ENCODE measurements at regions not wholly inside any gene's neighbourhood (a gene's known extent, or its start where the extent isn't known, plus 50 kb on each side); places are given as distances from the start of the nearest gene placed in this dataset.
"Not testable (repeated sequence)": the region's sequence is repeated elsewhere in the genome, so short reads cannot be mapped to it uniquely, and the experiment has no call there.

- no peak for DNase-seq (ENCODE audit: low read depth in 2 of 3, low spot score in 2 of 3)
Measured at GRCh38 chr12:83985084-83985483, 927.5 kb downstream of the SLC6A15 start.

GRCh38 chr12:83980398-83980797, 932.2 kb downstream of the SLC6A15 start:
- DNase-seq (ENCODE audit: low read depth in 2 of 3, low spot score in 2 of 3) = no peak

DNA sequence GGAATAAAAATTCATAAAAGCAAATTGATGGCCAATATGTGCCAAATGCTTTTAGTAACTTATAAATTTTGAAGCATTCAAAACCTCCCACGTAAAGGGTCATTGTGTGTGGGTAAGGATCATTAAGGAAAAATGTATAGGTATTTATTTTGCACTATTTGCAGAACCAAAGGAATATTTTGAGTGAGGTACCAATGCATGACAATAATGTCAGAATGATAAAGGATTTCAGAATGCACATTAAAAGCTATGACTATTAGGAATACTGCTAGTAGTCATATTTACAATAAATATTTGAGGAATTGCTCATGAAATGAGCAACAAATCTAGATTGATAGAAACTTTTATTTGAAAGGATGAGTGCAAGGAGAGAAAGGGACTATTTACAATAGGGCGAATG, 932.8 kb downstream of the SLC6A15 start:
- DNase-seq (ENCODE audit: low read depth in 2 of 3, low spot score in 2 of 3) = no peak

DNA sequence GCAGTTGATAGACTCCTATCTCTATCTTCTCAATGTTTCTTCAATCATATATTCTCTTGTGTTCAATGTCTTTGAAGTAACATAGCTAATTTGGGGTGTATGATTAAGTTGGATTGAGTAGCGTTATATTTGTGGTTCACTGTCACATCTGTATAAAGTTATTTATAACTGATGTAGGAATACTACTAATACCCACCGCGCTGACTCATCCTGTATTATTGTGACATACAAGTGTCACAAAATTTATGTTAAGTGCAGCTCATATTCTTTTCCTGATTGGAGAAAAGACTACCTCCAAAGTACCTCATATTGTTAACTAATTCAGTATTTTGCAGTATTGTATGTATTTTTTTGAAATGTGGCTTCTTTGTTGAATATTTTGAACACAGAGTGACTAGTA, 940.8 kb downstream of the SLC6A15 start:
- DNase-seq (ENCODE audit: low read depth in 2 of 3, low spot score in 2 of 3) = no peak

DNA sequence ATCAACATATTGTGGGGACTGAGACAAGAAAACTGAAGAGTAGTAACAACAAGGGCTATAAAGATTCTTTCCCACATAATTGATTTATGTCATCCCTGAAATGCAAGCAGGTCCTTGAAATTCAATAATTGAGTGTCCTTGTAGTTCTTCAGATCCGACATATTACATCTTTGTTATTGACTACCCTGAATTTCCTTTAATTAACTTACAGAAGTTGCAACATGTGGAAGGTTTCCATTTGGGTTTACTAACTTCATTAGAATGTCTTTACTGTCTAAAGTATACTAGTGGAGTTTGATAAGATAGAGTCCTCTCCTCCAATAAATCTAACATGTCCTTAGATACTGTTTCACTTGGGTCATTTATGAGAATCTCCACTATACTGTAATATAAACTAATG, 951.8 kb downstream of the SLC6A15 start:
- no peak for DNase-seq (ENCODE audit: low read depth in 2 of 3, low spot score in 2 of 3)

DNA sequence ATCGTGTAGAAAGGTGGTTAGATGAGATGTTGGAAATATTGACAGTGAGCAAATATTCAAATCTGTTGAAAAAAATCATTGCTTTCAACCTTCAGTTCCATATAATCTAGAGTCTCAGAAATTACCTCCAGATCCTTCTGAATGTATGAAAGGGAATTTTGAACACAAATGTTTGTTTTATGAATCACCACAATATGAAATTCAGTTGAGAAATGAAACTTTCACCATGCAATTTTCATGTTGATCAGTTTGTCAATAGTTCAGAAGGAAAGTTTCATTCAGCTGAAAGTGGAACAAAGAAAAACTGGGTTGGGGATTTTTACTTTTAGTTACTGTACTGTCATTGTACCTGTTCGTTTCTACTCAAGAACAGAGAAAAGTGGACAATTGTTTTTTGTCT, 953.6 kb downstream of the SLC6A15 start:
- no peak for DNase-seq (ENCODE audit: low read depth in 2 of 3, low spot score in 2 of 3)

DNA sequence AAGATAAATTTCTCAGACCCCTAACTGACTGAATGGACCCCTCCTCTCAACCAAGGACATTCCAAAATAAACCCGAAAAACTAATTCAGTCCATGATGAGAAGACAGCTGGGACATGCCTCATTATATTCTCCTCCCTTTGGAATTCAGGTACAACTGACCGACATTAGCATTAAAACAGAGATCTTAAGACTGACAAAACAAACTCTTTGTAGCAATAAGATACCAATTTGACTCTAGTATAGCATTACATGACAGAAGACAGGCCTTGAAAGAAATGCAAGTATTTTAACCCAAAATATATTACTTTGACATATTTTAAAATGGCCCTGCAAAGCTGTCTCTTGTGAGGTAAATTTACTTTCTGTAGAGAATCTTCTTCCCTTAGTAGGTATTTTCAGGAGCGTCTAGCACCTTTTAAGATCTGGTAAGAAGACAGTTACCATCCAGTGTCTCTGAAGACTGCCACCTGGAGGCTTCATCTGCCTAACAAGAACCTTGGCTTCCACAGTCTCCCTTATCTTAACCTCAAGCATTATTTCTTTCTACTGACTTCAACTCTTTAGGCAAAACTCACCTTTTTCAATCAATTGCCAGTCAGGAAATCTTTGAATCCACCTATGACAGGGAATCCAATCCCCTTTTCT, 957.5 kb downstream of the SLC6A15 start:
- no peak for DNase-seq (ENCODE audit: low read depth in 2 of 3, low spot score in 2 of 3)

DNA sequence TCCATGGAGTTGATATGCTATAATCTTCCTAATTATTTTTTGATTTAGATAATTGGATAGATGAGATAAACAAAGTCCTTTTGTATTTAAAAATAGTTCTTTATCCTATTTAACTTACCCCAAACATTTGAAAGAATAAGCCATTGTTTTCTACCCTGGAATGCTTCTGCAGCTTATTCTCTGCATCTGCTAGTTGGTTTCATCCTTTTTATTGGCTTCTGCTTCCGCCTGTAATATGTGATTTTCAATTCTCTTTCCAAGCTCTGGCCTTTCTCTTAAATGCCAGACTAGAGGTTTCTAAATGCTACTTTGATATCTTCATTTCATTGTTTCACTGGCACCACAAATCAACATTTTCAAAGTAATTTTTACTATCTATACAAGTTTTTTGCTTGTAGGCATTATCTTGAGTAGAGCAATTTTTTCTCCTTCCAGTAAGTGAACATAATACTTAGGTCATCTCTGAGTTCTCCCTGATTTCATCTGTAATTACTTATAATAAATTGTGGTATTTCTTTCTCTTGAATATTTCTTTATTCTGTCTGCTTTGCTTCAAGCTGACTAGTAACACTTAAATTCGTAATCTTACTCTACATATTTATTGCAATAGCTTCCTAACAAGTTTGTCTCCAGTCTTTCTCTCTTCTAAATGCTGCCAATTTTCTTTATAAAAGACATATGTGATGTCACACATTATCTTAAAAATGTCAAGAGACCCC, 958.4 kb downstream of the SLC6A15 start:
- DNase-seq (ENCODE audit: low read depth in 2 of 3, low spot score in 2 of 3) = no peak

GRCh38 chr12:83945871-83946270, 966.7 kb downstream of the SLC6A15 start:
- no peak for DNase-seq (ENCODE audit: low read depth in 2 of 3, low spot score in 2 of 3)

DNA sequence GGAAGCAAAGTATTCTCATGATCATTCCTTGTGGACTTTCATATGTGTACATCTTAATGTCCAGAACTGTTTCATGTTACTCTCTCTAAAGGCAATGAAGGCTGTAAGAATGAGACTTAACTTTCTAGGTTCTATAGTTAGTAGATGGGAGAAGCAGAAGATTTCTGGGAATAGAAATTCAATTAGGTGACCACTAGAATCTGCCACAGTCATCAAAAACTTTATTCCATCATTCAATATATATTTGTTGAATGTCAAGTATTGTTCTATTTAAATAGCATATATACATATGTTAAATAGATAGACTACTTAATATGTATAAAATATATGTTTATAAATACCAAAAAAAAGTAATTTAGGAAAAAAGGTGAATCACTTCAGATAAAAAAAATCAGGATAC, 972.9 kb downstream of the SLC6A15 start:
- no peak for DNase-seq (ENCODE audit: low read depth in 2 of 3, low spot score in 2 of 3)

DNA sequence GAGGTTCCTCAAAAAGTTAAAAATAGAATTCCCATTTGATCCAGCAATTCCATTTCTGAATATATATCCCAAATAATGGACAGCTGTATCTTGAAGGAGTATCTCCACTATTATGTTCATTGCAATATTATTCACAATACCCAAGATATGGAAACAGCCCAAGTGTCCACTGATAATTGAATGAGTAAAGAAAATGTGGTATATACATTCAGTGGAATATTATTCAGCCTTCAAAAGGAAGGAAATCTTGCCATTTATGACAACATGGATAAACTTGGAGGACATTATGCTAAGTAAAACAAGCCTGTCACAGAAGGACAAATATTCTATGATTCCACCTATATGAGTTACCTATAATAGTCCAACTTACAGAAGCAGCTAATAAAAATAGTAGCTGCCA, 979.0 kb downstream of the SLC6A15 start:
- DNase-seq (ENCODE audit: low read depth in 2 of 3, low spot score in 2 of 3) = no peak

DNA sequence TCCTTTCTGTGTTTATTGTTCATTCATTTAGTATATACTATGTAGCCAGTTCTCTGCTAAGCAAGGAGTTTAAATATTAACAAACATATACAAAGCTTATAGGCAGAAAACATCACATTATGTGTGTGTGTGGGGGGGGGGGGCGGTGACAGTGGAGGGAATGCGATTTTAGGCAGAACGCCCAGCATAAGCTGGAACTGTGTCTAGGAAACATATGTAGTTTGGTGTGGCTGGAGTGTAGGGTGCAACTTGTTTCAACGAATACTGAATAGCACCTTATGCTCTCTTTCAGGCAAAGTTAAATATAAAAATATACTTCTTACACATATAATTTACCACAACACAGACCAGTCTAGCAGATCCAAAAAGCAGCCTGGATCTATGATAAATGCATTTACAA, 980.6 kb downstream of the SLC6A15 start:
- no peak for DNase-seq (ENCODE audit: low read depth in 2 of 3, low spot score in 2 of 3)

- no peak for DNase-seq (ENCODE audit: low read depth in 2 of 3, low spot score in 2 of 3)
Measured at GRCh38 chr12:83931451-83931850, 981.1 kb downstream of the SLC6A15 start.

GRCh38 chr12:83929792-83930191, 982.8 kb downstream of the SLC6A15 start:
- not testable (repeated sequence) for DNase-seq (ENCODE audit: low read depth in 2 of 3, low spot score in 2 of 3)

- DNase-seq (ENCODE audit: low read depth in 2 of 3, low spot score in 2 of 3) = no peak
Measured at GRCh38 chr12:83920821-83921547, 991.6 kb downstream of the SLC6A15 start.

DNA sequence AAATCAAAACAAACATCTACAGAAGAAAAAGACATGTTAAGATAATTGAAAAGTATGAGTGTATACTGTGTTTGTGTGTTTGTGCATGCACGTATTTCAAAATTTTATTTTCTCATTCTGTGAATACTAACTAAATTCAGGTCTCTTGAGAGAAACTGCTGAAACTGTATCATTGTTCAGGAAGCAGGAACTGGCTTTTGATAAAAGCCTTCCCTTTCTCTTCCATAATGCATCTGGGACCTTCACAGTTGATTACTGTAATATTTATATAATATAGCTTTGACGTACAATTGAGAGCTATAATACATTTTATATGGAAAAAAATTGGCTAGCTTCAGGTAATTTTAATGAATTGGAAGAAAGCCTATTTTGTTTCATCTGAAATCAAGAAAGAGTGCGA, 993.5 kb downstream of the SLC6A15 start:
- no peak for DNase-seq (ENCODE audit: low read depth in 2 of 3, low spot score in 2 of 3)

GRCh38 chr12:83904175-83904574, 1008.4 kb downstream of the SLC6A15 start:
- no peak for DNase-seq (ENCODE audit: low read depth in 2 of 3, low spot score in 2 of 3)

GRCh38 chr12:83896416-83896815, 1016.2 kb downstream of the SLC6A15 start:
- no peak for DNase-seq (ENCODE audit: low read depth in 2 of 3, low spot score in 2 of 3)

DNA sequence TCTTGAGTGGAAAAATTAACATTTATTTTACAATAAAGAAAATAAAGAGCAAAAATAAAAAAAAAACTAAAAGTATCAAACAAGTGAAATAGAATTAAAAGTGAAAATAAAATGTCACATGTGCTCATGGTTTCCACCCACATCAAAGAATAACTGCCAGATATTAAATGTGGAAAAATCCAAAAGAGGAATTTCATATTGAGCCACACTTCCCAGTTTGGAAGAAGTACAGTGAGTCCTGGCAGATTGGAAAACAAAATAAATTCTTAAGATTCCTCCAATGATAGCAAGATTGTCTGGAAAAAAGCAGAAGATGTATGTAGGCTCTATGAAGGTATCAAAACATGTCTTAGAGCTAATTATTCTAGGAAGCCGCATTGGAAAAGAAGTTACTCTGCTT, 1019.5 kb downstream of the SLC6A15 start:
- DNase-seq (ENCODE audit: low read depth in 2 of 3, low spot score in 2 of 3) = no peak

- DNase-seq (ENCODE audit: low read depth in 2 of 3, low spot score in 2 of 3) = no peak
Measured at GRCh38 chr12:83889745-83890144, 1022.9 kb downstream of the SLC6A15 start.

DNA sequence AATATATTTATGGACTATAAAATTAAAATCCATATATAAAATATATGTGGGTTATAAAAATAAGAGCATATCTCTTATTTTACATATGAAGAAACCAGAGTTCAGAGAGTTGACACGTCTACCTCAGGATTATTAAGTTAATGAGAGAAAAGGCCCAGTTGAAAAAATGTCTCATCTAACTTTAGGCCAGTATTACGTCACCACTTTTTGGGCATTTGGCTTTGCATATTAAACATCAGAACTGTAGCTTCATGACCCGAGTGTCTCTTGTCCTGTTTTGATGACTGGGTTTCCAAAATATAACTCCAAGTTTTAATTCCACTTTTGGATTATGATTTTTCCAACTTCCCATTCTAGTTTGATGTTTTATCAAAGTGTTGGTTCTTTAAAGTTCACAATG, 1026.1 kb downstream of the SLC6A15 start:
- no peak for DNase-seq (ENCODE audit: low read depth in 2 of 3, low spot score in 2 of 3)
